GM18508 (cell line): ENCODE measurements at regions not wholly inside any gene's neighbourhood (a gene's known extent, or its start where the extent isn't known, plus 50 kb on each side); places are given as distances from the start of the nearest gene placed in this dataset.
"Not testable (repeated sequence)": the region's sequence is repeated elsewhere in the genome, so short reads cannot be mapped to it uniquely, and the experiment has no call there.

Experiments used
- ATAC-seq: cut with Tn5 transposase; IDR thresholded peaks from one replicate; pipeline ENCODE4 v1.9.1; 2021; ENCODE audit warnings: moderate number of reproducible peaks; ENCODE audit not compliant: insufficient read depth, unreplicated experiment

- ATAC-seq = no peak
These were observed 69.6 kb upstream of the SFSWAP start for GRCh38 chr12:131641315-131641714.

DNA sequence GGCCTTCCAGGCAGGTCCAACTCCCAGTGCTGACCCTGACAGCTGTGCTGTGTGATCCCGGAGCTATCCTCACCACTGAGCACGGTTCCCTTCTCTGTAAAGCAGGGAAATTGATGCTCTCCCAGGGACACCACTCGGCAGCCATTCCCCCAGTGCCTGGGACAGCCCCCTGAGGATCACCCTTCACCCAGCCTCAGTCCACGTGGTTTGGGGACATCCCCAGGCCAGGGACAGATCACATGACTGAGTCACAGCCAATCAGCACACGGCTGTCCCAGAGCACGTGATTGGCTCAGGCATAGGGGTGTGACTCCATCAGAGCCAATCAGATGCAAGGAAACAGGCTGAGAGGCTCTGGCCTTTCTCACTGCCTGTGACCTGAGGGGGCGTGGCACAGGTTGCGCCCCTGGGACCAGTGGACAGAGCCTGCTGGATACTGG is 68.8 kb upstream of the SFSWAP start:
- no peak for ATAC-seq

- no peak for ATAC-seq
These were observed 68.1 kb upstream of the SFSWAP start for GRCh38 chr12:131642771-131643170.

GRCh38 chr12:131643631-131644452 is 67.0 kb upstream of the SFSWAP start:
- no peak for ATAC-seq

DNA sequence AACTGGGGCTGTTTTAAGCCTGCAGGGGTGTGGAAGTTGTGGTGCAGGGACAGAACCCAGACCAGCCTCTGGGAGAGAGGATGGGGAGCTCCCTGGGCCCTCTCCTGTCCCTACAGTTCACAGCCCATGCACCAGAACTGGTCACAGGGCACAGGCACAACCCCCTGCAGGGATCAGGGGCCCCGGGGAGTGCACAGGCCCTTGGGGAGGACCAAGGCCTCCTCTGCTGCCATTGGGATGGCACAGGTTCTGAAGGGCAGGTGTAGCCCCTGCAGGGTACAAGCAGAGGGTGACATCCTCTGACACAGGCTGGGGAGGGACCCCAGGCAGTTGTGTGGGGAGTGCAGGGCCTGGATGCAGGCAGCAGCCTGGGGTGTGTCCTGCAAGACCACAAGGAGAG is 66.4 kb upstream of the SFSWAP start:
- ATAC-seq = no peak

DNA sequence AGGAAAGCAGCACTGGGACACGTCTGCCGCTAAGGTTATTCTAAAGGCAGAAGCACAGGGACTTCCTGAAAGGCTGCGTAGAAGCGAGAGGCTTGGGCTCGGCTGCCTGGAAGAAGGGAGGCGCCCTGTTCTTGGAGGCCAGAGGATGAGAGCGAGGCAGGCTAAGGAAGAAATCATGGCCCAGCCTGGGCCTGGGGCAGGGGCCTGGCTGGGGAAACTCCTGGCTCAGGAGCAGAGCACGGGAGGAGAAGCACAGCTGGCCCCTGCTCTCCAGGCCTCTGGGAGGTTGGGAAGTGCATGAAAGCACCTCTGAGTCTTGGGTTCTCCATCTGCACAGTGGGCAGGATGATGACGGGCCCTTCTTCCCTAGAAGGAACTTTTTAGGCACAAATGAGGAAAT is 66.0 kb upstream of the SFSWAP start:
- ATAC-seq = not testable (repeated sequence)

DNA sequence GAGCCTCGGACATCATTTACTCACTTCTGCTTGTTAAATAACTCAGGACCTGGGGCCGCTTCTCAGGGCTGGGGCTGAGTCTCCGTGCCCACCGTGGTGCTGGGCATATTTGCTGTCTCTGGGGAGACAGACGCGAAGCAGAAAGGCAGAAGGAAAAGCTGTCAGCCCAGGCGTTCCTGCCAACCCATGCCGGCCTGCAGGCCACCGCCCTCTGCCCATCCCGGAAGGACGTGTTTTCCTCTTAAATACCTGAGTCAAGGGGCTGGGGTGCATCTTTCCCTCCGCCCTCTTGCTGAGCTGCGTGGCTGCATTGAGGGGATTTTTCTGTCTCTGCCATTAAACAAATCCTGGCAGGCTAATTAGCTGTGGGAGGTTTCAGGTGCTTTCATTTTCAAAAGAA is 65.3 kb upstream of the SFSWAP start:
- ATAC-seq = not testable (repeated sequence)

- not testable (repeated sequence) for ATAC-seq
These were observed 64.4 kb upstream of the SFSWAP start for GRCh38 chr12:131646444-131646843.

DNA sequence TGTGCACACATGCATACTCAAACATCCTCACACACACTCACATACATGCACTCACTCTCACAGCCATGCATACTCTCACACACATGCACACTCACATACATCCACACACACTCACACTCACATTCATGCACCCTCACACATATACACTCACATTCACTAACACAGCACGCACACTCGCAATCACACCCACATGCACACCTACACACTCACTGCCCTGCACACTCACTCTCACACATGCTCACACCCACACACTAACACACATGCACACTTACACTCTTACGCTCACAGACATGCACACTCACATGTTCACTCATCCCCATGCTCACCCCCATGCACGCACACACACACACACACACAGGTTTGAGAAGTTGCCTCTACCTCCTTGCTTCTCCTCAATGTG is 63.2 kb upstream of the SFSWAP start:
- no peak for ATAC-seq

DNA sequence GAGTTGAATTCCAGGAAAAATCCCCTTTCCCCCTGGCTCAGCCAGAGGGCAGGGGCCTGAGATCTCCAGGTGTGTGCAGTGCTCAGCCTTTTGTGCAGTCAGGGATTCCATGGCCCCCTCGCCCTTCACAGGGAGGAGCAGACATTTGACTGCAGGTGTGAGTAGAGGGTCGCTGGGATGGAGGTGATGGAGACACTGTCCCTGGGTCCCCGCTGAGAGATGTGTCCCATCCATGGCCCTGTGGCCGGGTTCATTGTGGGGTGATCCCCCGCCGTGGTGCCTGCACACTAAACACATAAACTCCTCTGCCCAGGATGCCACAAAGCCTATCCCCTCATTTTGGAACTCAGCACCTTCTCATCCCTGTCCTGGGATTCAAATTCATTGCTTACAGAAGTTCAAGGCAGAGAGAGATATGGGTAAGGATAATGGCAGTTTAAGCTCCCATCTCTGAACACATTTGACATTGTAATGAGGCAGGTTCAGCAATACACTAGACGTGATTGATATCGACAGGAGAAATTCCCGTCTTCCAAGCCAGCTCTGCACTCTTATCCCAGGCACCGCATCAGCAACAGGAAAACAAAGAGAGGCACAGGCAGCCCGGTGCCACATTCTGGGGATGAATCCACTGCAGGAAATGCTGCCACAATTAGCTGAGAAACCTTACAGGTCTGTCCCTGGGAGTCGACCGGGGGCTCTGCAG is 55.3 kb upstream of the SFSWAP start:
- ATAC-seq = not testable (repeated sequence)

DNA sequence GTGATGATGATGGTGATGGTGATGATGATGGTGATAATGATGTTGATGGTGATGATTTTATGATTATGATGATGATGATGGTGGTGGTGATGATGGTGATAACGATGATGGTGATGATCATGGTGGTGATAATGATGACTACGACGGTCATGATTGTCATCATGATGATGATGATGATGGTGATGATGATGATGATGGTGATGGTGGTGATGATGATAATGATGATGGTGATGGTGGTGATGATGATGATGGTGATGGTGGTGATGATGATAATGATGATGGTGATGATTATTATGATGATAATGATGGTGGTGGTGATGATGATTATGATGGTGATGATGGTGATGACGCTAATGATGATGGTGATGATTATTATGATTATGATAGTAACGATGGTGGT is 54.1 kb upstream of the SFSWAP start:
- ATAC-seq = not testable (repeated sequence)

GRCh38 chr12:131658605-131659004 is 52.3 kb upstream of the SFSWAP start:
- not testable (repeated sequence) for ATAC-seq

- not testable (repeated sequence) for ATAC-seq
These were observed 51.4 kb upstream of the SFSWAP start for GRCh38 chr12:131659484-131659883.

GRCh38 chr12:131659976-131660375 is 50.9 kb upstream of the SFSWAP start:
- ATAC-seq = not testable (repeated sequence)

DNA sequence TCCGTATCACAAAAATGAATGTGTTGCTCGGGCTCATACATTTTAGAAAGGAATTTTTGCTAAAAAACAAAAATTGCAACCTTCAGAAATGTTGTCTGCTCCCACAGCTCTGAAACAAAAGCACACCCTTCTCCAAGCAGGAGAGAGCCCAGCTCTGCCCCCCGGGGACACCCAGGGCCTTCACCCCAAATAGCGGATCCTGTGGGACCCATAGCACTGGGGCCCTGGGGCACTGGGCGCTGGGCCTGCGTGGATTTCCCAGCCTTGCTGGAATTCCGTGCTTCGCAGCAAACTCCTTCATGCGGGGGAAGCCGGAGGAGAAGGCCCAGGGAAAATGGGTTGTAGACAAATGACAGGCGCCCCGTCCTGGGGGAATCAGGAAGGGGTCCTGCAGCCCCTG is 50.5 kb upstream of the SFSWAP start:
- ATAC-seq = not testable (repeated sequence)
